ENCODE measurements at regions not wholly inside any gene's neighbourhood (a gene's known extent, or its start where the extent isn't known, plus 50 kb on each side); places are given as distances from the start of the nearest gene placed in this dataset.
"Not testable (repeated sequence)": the region's sequence is repeated elsewhere in the genome, so short reads cannot be mapped to it uniquely, and the experiment has no call there.

GRCh38 chr11:23873406-23873805 lies 623.4 kb upstream of the LUZP2 start:
- no peak for DNase-seq
- H3K4me3 ChIP-seq (ENCODE audit: low read length) = no peak overlapping the region
- no peak overlapping the region for H3K4me2 ChIP-seq (ENCODE audit: low read depth, low read length)
- H3K9me3 ChIP-seq (replicated peaks; ENCODE audit: insufficient read depth, low read length) = no peaks in the 10 kb centered on the region
- H3F3A ChIP-seq (ENCODE audit: insufficient read depth, low read length) = no peaks in the 10 kb centered on the region
- no peaks in the 10 kb centered on the region for H3K36me3 ChIP-seq (replicated peaks; ENCODE audit: insufficient read depth, low read length)
- no peak overlapping the region for H3K27ac ChIP-seq (ENCODE audit: low read length)
- H3K9me2 ChIP-seq (replicated peaks; ENCODE audit: insufficient read depth, low read length) = no peaks in the 10 kb centered on the region
- no peaks in the 10 kb centered on the region for H3K4me1 ChIP-seq (ENCODE audit: low read length)
- H2AFZ ChIP-seq (ENCODE audit: low read length) = no peak overlapping the region
- TF ChIP-seq EZH2phosphoT487 (IDR thresholded peaks at IDR 0.05; ENCODE audit: low read length) (no peak), EZH2 (optimal IDR thresholded peaks at IDR 0.05; ENCODE audit: low read depth, low read length) (no peak), CTCF (IDR thresholded peaks at IDR 0.05; ENCODE audit: low read length) (no peak)
- no peaks in the 10 kb centered on the region for H3K79me2 ChIP-seq (ENCODE audit: low read length)
- H3K27me3 ChIP-seq (replicated peaks; ENCODE audit: insufficient read depth, low read length) = no peaks in the 10 kb centered on the region
- no peak overlapping the region for H3K9ac ChIP-seq (ENCODE audit: low read length)
- H4K20me1 ChIP-seq (ENCODE audit: insufficient read depth, low read length) = no peaks in the 10 kb centered on the region

DNA sequence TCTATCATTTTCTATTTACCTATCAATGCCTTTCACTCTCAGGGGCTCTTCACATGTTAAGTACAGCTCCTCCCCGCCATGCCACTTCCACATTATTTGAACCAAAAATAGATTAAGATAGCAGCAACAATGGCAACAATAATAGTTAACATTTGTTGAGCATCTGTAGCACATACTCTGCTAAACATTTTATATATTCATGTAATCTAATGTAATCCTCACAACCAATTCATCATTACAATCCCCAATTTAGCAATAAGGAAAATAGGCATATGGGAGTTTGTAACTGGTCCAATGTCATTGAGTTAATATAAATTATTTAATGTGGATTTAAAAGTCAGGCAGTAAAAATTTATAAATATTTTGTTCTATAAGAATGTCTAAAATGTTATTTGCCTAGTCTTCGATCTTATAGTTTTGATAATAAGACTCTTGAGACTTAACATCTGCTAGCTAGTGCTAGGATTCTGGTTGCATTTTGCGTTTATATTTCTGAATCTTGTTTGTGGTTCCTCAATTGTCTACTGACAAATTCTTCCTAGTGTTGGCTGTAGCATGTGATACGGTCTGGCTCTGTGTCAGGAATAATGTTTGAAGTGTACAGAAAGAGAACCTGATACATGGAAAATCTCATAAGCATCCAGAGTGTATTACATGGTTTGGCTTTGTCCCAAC lies 621.5 kb upstream of the LUZP2 start:
- Histone ChIP-seq H3K79me2 (ENCODE audit: low read length) (no peaks in the 10 kb centered on the region), H3K4me2 (ENCODE audit: low read depth, low read length) (no peak overlapping the region), H3F3A (ENCODE audit: insufficient read depth, low read length) (no peaks in the 10 kb centered on the region)

GRCh38 chr11:23883426-23884048 lies 613.3 kb upstream of the LUZP2 start:
- not testable (repeated sequence) for H3K9ac ChIP-seq (ENCODE audit: low read length); H3K4me3 ChIP-seq (ENCODE audit: low read length); H3K9me2 ChIP-seq (replicated peaks; ENCODE audit: insufficient read depth, low read length); H4K20me1 ChIP-seq (ENCODE audit: insufficient read depth, low read length); DNase-seq; H2AFZ ChIP-seq (ENCODE audit: low read length); H3K4me1 ChIP-seq (ENCODE audit: low read length); H3K4me2 ChIP-seq (ENCODE audit: low read depth, low read length); H3F3A ChIP-seq (ENCODE audit: insufficient read depth, low read length); H3K9me3 ChIP-seq (replicated peaks; ENCODE audit: insufficient read depth, low read length); H3K36me3 ChIP-seq (replicated peaks; ENCODE audit: insufficient read depth, low read length); H3K27me3 ChIP-seq (replicated peaks; ENCODE audit: insufficient read depth, low read length); H3K27ac ChIP-seq (ENCODE audit: low read length); H3K79me2 ChIP-seq (ENCODE audit: low read length)

More for the DNA sequence above, 621.5 kb upstream of the LUZP2 start:
- Histone ChIP-seq H4K20me1 (ENCODE audit: insufficient read depth, low read length) (no peaks in the 10 kb centered on the region), H3K4me1 (ENCODE audit: low read length) (no peaks in the 10 kb centered on the region), H3K36me3 (replicated peaks; ENCODE audit: insufficient read depth, low read length) (no peaks in the 10 kb centered on the region), H3K9me3 (replicated peaks; ENCODE audit: insufficient read depth, low read length) (no peaks in the 10 kb centered on the region), H3K9me2 (replicated peaks; ENCODE audit: insufficient read depth, low read length) (no peaks in the 10 kb centered on the region), H3K9ac (ENCODE audit: low read length) (no peak overlapping the region), H3K27me3 (replicated peaks; ENCODE audit: insufficient read depth, low read length) (no peaks in the 10 kb centered on the region), H3K27ac (ENCODE audit: low read length) (no peak overlapping the region), H3K4me3 (ENCODE audit: low read length) (no peak overlapping the region), H2AFZ (ENCODE audit: low read length) (no peak overlapping the region)
- TF ChIP-seq EZH2 (optimal IDR thresholded peaks at IDR 0.05; ENCODE audit: low read depth, low read length) (no peak), CTCF (IDR thresholded peaks at IDR 0.05; ENCODE audit: low read length) (no peak), EZH2phosphoT487 (IDR thresholded peaks at IDR 0.05; ENCODE audit: low read length) (no peak)
- no peak for DNase-seq

GRCh38 chr11:23884341-23884740 lies 612.5 kb upstream of the LUZP2 start:
- Histone ChIP-seq H3F3A (ENCODE audit: insufficient read depth, low read length) (no peaks in the 10 kb centered on the region), H3K4me3 (ENCODE audit: low read length) (no peak overlapping the region), H3K4me2 (ENCODE audit: low read depth, low read length) (no peak overlapping the region), H3K9me2 (replicated peaks; ENCODE audit: insufficient read depth, low read length) (no peaks in the 10 kb centered on the region), H3K36me3 (replicated peaks; ENCODE audit: insufficient read depth, low read length) (no peaks in the 10 kb centered on the region), H3K9ac (ENCODE audit: low read length) (no peak overlapping the region), H3K9me3 (replicated peaks; ENCODE audit: insufficient read depth, low read length) (no peaks in the 10 kb centered on the region), H4K20me1 (ENCODE audit: insufficient read depth, low read length) (no peaks in the 10 kb centered on the region), H3K4me1 (ENCODE audit: low read length) (no peaks in the 10 kb centered on the region), H3K27ac (ENCODE audit: low read length) (no peak overlapping the region), H3K79me2 (ENCODE audit: low read length) (no peaks in the 10 kb centered on the region), H2AFZ (ENCODE audit: low read length) (no peak overlapping the region), H3K27me3 (replicated peaks; ENCODE audit: insufficient read depth, low read length) (no peaks in the 10 kb centered on the region)
- DNase-seq = no peak
- TF ChIP-seq CTCF (IDR thresholded peaks at IDR 0.05; ENCODE audit: low read length) = no peak
- no peak for TF ChIP-seq EZH2 (optimal IDR thresholded peaks at IDR 0.05; ENCODE audit: low read depth, low read length)

Measured in MM.1S (cell line).